ENCODE measurements at regions not wholly inside any gene's neighbourhood (a gene's known extent, or its start where the extent isn't known, plus 50 kb on each side); places are given as distances from the start of the nearest gene placed in this dataset.
"Not testable (repeated sequence)": the region's sequence is repeated elsewhere in the genome, so short reads cannot be mapped to it uniquely, and the experiment has no call there.

- FAIRE-seq (no peak), DNase-seq (ENCODE audit: low spot score) (no peak)
Measured at GRCh38 chr6:144901412-144901811, 616.3 kb downstream of the UTRN start.

- no peak for DNase-seq (ENCODE audit: low spot score)
- FAIRE-seq = no peak
Measured at GRCh38 chr6:144908004-144908403, 622.9 kb downstream of the UTRN start.

GRCh38 chr6:144909753-144910285, 624.7 kb downstream of the UTRN start:
- DNase-seq (ENCODE audit: low spot score) (no peak), FAIRE-seq (no peak)

GRCh38 chr6:144911322-144911721, 626.2 kb downstream of the UTRN start:
- no peak for FAIRE-seq

GRCh38 chr6:144912474-144912873, 627.3 kb downstream of the UTRN start:
- peak; percentile 38 for DNase-seq (ENCODE audit: low spot score)

More at GRCh38 chr6:144911322-144911721, 626.2 kb downstream of the UTRN start:
- DNase-seq (ENCODE audit: low spot score) = no peak

GRCh38 chr6:144918073-144918472, 632.9 kb downstream of the UTRN start:
- no peak for DNase-seq (ENCODE audit: low spot score)
- no peak for FAIRE-seq

More at GRCh38 chr6:144912474-144912873, 627.3 kb downstream of the UTRN start:
- no peak for FAIRE-seq

GRCh38 chr6:144919560-144919959, 634.4 kb downstream of the UTRN start:
- no peak for FAIRE-seq
- no peak for DNase-seq (ENCODE audit: low spot score)

- FAIRE-seq = no peak
- no peak for DNase-seq (ENCODE audit: low spot score)
Measured at GRCh38 chr6:144920391-144920961, 635.3 kb downstream of the UTRN start.

- no peak for FAIRE-seq
- DNase-seq (ENCODE audit: low spot score) = no peak
Measured at GRCh38 chr6:144921206-144921975, 636.3 kb downstream of the UTRN start.

- no peak for FAIRE-seq
- peak; percentile 20 for DNase-seq (ENCODE audit: low spot score)
Measured at GRCh38 chr6:144922120-144922722, 637.1 kb downstream of the UTRN start.

- DNase-seq (ENCODE audit: low spot score); FAIRE-seq: not testable (repeated sequence)
Measured at GRCh38 chr6:144922771-144923490, 637.8 kb downstream of the UTRN start.

GRCh38 chr6:144923491-144923787, 638.3 kb downstream of the UTRN start:
- not testable (repeated sequence) for FAIRE-seq; DNase-seq (ENCODE audit: low spot score)

GRCh38 chr6:144928847-144929246, 643.7 kb downstream of the UTRN start:
- no peak for FAIRE-seq
- no peak for DNase-seq (ENCODE audit: low spot score)

- DNase-seq (ENCODE audit: low spot score) (no peak), FAIRE-seq (no peak)
Measured at GRCh38 chr6:144929262-144929661, 644.1 kb downstream of the UTRN start.

- peak; percentile 27 for DNase-seq (ENCODE audit: low spot score)
- FAIRE-seq = no peak
Measured at GRCh38 chr6:144931172-144932035, 646.3 kb downstream of the UTRN start.

- no peak for FAIRE-seq
Measured at GRCh38 chr6:144932621-144933020, 647.5 kb downstream of the UTRN start.

GRCh38 chr6:144935181-144935580, 650.0 kb downstream of the UTRN start:
- DNase-seq (ENCODE audit: low spot score) = no peak

More at GRCh38 chr6:144932621-144933020, 647.5 kb downstream of the UTRN start:
- no peak for DNase-seq (ENCODE audit: low spot score)

GRCh38 chr6:144935661-144936060, 650.5 kb downstream of the UTRN start:
- FAIRE-seq (no peak), DNase-seq (ENCODE audit: low spot score) (no peak)

More at GRCh38 chr6:144935181-144935580, 650.0 kb downstream of the UTRN start:
- no peak for FAIRE-seq

- DNase-seq (ENCODE audit: low spot score) (no peak), FAIRE-seq (no peak)
Measured at GRCh38 chr6:144936764-144937163, 651.6 kb downstream of the UTRN start.

- DNase-seq (ENCODE audit: low spot score) (no peak), FAIRE-seq (no peak)
Measured at GRCh38 chr6:144939921-144940320, 654.8 kb downstream of the UTRN start.

- FAIRE-seq (no peak), DNase-seq (ENCODE audit: low spot score) (no peak)
Measured at GRCh38 chr6:144944106-144944505, 659.0 kb downstream of the UTRN start.
